ENCODE measurements at regions not wholly inside any gene's neighbourhood (a gene's known extent, or its start where the extent isn't known, plus 50 kb on each side); places are given as distances from the start of the nearest gene placed in this dataset.

DNA sequence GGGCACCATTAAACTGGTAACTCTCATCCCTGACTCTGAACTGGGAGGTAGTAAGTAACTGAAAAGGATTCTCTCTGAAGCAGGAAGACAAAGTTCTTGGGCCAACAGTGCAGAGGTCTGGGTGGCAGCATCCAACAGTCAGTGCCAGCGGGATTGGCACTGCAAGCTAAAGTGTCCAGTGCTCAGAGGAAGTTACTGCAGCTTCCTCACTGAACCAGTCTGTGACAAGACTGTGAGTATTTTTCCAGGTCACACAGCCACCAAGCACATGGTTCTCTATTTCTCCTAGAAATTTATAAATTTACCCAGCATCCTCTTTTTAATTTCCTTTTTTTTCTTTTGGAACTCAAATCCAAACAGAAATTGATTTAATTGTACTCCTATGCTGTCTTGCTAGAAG, 81.6 kb upstream of the FAR2 start:
- Histone ChIP-seq H3K4me1 (ENCODE audit: low read length) (no peaks in the 10 kb centered on the region), H3K27ac (ENCODE audit: low read length) (no peak overlapping the region), H3K79me2 (ENCODE audit: low read length) (no peaks in the 10 kb centered on the region), H3K36me3 (ENCODE audit: insufficient read depth, low read length) (no peaks in the 10 kb centered on the region), H3K9me2 (replicated peaks; ENCODE audit: insufficient read depth, low read length) (no peaks in the 10 kb centered on the region), H3K27me3 (ENCODE audit: low read length) (no peaks in the 10 kb centered on the region), H3K9ac (ENCODE audit: low read length) (no peak overlapping the region), H4K20me1 (ENCODE audit: insufficient read depth, low read depth, low read length) (no peaks in the 10 kb centered on the region), H3K4me3 (ENCODE audit: low read length) (no peak overlapping the region), H3K4me2 (ENCODE audit: low read depth, low read length, poor library complexity, severe bottlenecking) (no peak overlapping the region), H2AFZ (ENCODE audit: low read length) (no peak overlapping the region), H3K9me3 (ENCODE audit: low read length) (no peaks in the 10 kb centered on the region)
- DNase-seq, result no peak

DNA sequence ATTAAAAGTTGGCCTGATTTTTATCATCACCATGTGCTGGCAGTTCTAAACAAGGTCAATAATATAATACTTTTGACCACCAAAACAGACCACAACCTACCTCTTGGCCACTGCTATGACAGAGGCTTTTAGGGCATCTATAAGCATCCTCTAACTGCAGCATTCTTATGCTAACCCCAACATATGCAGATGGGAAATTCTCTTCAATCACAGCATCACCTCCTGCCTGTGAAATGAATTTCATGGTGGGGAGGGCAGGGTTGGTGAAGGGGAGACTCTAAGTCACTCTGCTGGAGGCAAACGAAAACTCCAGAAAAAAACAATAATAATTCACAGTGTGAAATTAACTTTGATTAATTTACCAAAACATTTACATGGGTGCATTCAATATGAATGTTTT, 78.8 kb upstream of the FAR2 start:
- H3K4me2 ChIP-seq (ENCODE audit: low read depth, low read length, poor library complexity, severe bottlenecking), result no peak overlapping the region
- no peak overlapping the region for H3K9ac ChIP-seq (ENCODE audit: low read length)
- H3K9me2 ChIP-seq (replicated peaks; ENCODE audit: insufficient read depth, low read length), result no peaks in the 10 kb centered on the region
- H3K9me3 ChIP-seq (ENCODE audit: low read length), result no peaks in the 10 kb centered on the region
- H3K4me1 ChIP-seq (ENCODE audit: low read length), result no peaks in the 10 kb centered on the region
- DNase-seq, result no peak
- H3K36me3 ChIP-seq (ENCODE audit: insufficient read depth, low read length), result no peaks in the 10 kb centered on the region
- H2AFZ ChIP-seq (ENCODE audit: low read length), result no peak overlapping the region
- no peaks in the 10 kb centered on the region for H3K79me2 ChIP-seq (ENCODE audit: low read length)
- H3K27ac ChIP-seq (ENCODE audit: low read length), result no peak overlapping the region
- no peaks in the 10 kb centered on the region for H3K27me3 ChIP-seq (ENCODE audit: low read length)
- H4K20me1 ChIP-seq (ENCODE audit: insufficient read depth, low read depth, low read length), result no peaks in the 10 kb centered on the region
- H3K4me3 ChIP-seq (ENCODE audit: low read length), result no peak overlapping the region

DNA sequence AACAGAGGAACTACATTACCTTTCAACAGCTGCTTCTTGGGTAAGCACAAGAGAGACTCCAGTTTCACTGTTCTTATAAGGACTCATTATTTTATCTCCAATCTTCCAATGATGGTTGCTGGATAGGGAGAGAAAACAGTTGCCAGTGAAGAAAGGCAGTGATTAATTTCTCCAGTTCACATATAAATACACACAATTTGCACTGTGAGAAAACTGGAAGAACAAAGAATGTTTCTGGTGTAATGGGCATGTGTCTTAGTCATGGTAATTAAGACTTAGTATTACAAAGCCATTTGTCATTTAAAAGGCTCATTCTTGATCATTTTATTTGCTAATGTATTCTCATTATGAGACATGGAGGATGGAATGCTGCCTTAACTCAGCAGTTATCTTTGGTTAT, 78.0 kb upstream of the FAR2 start:
- no peak overlapping the region for H3K4me3 ChIP-seq (ENCODE audit: low read length)
- no peak overlapping the region for H3K27ac ChIP-seq (ENCODE audit: low read length)
- H3K4me2 ChIP-seq (ENCODE audit: low read depth, low read length, poor library complexity, severe bottlenecking), result no peak overlapping the region
- DNase-seq, result no peak
- H3K27me3 ChIP-seq (ENCODE audit: low read length), result no peaks in the 10 kb centered on the region
- no peaks in the 10 kb centered on the region for H3K9me2 ChIP-seq (replicated peaks; ENCODE audit: insufficient read depth, low read length)
- H3K79me2 ChIP-seq (ENCODE audit: low read length), result no peaks in the 10 kb centered on the region
- no peak overlapping the region for H2AFZ ChIP-seq (ENCODE audit: low read length)
- H3K9me3 ChIP-seq (ENCODE audit: low read length), result no peaks in the 10 kb centered on the region
- H4K20me1 ChIP-seq (ENCODE audit: insufficient read depth, low read depth, low read length), result no peaks in the 10 kb centered on the region
- H3K4me1 ChIP-seq (ENCODE audit: low read length), result no peaks in the 10 kb centered on the region
- H3K9ac ChIP-seq (ENCODE audit: low read length), result no peak overlapping the region
- no peaks in the 10 kb centered on the region for H3K36me3 ChIP-seq (ENCODE audit: insufficient read depth, low read length)

DNA sequence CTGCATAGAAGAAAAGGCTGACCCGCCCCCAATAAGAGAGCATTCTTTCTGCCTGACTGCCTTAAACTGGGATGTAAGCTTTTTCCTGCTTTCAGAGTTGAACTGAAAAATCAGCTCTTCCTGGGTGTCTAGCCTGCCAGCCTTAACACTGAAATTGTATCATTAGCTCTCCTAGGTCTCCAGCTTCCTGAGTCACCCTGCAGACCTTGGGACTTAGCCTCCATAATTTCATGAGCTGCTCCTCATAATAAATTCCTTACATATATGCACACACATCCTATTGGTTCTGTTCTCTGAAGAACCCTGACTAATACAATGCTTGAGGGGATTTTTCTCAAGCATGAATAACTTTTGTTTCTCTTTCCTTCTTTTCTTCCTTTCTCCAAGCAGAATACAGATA, 76.4 kb upstream of the FAR2 start:
- Histone ChIP-seq H4K20me1 (ENCODE audit: insufficient read depth, low read depth, low read length) (no peaks in the 10 kb centered on the region), H3K27ac (ENCODE audit: low read length) (no peak overlapping the region), H3K4me3 (ENCODE audit: low read length) (no peak overlapping the region), H3K9me3 (ENCODE audit: low read length) (no peaks in the 10 kb centered on the region), H3K79me2 (ENCODE audit: low read length) (no peaks in the 10 kb centered on the region), H3K9me2 (replicated peaks; ENCODE audit: insufficient read depth, low read length) (no peaks in the 10 kb centered on the region), H3K36me3 (ENCODE audit: insufficient read depth, low read length) (no peaks in the 10 kb centered on the region), H3K27me3 (ENCODE audit: low read length) (no peaks in the 10 kb centered on the region), H3K4me1 (ENCODE audit: low read length) (no peaks in the 10 kb centered on the region), H3K4me2 (ENCODE audit: low read depth, low read length, poor library complexity, severe bottlenecking) (no peak overlapping the region), H3K9ac (ENCODE audit: low read length) (no peak overlapping the region), H2AFZ (ENCODE audit: low read length) (no peak overlapping the region)
- no peak for DNase-seq

DNA sequence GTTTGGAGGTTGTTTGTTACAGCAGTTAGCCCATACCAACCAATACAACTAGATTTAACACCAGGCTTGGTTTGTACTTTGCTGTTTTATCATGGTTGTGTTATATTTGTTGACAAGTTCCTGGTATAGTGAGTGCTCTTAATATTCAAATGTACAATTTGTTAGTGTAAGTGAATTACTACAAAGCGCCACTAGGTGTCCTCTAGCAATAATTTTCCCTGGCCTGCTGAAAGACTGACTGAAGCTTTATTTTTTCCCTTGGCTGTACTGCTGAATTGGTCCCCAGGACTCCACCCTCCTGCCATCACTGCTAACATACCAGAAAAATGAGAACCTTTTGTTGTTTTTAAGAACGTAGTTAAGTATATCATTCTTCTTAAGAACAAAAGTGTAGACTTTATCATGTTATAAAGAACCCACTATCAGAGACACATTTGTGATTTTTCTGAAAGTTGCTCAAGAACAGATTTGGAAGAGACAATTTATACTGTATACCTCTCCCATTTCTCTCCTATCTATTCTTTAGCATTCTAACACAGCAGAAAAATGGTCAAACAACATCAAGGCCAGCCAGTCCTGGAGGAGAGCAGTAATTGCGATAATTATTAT, 75.3 kb upstream of the FAR2 start:
- Histone ChIP-seq H3K27me3 (ENCODE audit: low read length) (no peaks in the 10 kb centered on the region), H4K20me1 (ENCODE audit: insufficient read depth, low read depth, low read length) (no peaks in the 10 kb centered on the region), H3K4me1 (ENCODE audit: low read length) (no peaks in the 10 kb centered on the region), H3K27ac (ENCODE audit: low read length) (no peak overlapping the region), H3K9me3 (ENCODE audit: low read length) (no peaks in the 10 kb centered on the region), H2AFZ (ENCODE audit: low read length) (no peak overlapping the region), H3K36me3 (ENCODE audit: insufficient read depth, low read length) (no peaks in the 10 kb centered on the region), H3K4me2 (ENCODE audit: low read depth, low read length, poor library complexity, severe bottlenecking) (no peak overlapping the region), H3K9me2 (replicated peaks; ENCODE audit: insufficient read depth, low read length) (no peaks in the 10 kb centered on the region), H3K9ac (ENCODE audit: low read length) (no peak overlapping the region), H3K4me3 (ENCODE audit: low read length) (no peak overlapping the region), H3K79me2 (ENCODE audit: low read length) (no peaks in the 10 kb centered on the region)
- DNase-seq, result peak; percentile 65

DNA sequence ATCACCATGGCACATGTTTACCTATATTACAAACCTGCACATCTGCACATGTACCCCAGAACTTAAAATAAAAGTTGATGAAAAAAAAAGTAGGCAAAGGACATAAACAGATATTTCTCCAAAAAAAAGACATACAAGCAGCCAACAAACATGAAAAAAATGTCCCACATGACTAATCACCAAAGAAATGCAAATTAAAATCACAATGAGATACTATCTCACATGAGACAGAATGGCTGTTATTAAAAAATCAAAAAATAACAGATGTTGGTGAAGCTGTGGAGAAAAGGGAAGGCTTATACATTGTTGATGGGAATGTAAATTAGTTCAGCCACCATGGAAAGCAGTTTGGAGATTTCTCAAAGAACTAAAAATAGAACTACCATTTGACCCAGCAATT, 68.0 kb upstream of the FAR2 start:
- no peak for DNase-seq
- H3K4me1 ChIP-seq (ENCODE audit: low read length), result no peaks in the 10 kb centered on the region
- no peaks in the 10 kb centered on the region for H3K27me3 ChIP-seq (ENCODE audit: low read length)
- H3K9ac ChIP-seq (ENCODE audit: low read length), result no peak overlapping the region
- no peaks in the 10 kb centered on the region for H4K20me1 ChIP-seq (ENCODE audit: insufficient read depth, low read depth, low read length)
- H2AFZ ChIP-seq (ENCODE audit: low read length), result no peak overlapping the region
- no peaks in the 10 kb centered on the region for H3K9me3 ChIP-seq (ENCODE audit: low read length)
- no peak overlapping the region for H3K4me3 ChIP-seq (ENCODE audit: low read length)
- no peaks in the 10 kb centered on the region for H3K36me3 ChIP-seq (ENCODE audit: insufficient read depth, low read length)
- no peaks in the 10 kb centered on the region for H3K79me2 ChIP-seq (ENCODE audit: low read length)
- no peak overlapping the region for H3K4me2 ChIP-seq (ENCODE audit: low read depth, low read length, poor library complexity, severe bottlenecking)
- no peaks in the 10 kb centered on the region for H3K9me2 ChIP-seq (replicated peaks; ENCODE audit: insufficient read depth, low read length)
- no peak overlapping the region for H3K27ac ChIP-seq (ENCODE audit: low read length)

DNA sequence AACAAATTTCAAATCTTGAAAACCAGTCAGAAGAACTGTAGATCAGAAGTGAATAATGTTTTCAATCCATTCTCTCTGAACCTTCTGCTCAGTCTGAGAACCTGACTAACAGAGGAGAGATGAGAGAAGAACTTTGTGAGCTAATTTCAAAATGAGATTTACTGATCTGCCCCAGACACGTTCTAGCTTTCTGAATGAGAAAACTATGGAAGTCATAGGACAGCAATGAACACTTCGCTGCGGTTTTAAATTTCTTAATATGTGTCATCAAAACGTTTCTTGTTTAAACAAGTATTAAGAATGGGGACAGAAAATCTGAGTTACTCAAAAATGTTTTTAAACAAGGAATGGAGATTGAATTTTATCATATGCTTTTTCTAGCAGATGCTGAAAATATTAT, 66.6 kb upstream of the FAR2 start:
- no peaks in the 10 kb centered on the region for H3K4me1 ChIP-seq (ENCODE audit: low read length)
- no peaks in the 10 kb centered on the region for H3K9me3 ChIP-seq (ENCODE audit: low read length)
- DNase-seq, result no peak
- H2AFZ ChIP-seq (ENCODE audit: low read length), result no peak overlapping the region
- H4K20me1 ChIP-seq (ENCODE audit: insufficient read depth, low read depth, low read length), result no peaks in the 10 kb centered on the region
- H3K9ac ChIP-seq (ENCODE audit: low read length), result no peak overlapping the region
- no peaks in the 10 kb centered on the region for H3K27me3 ChIP-seq (ENCODE audit: low read length)
- H3K27ac ChIP-seq (ENCODE audit: low read length), result no peak overlapping the region
- H3K79me2 ChIP-seq (ENCODE audit: low read length), result no peaks in the 10 kb centered on the region
- H3K36me3 ChIP-seq (ENCODE audit: insufficient read depth, low read length), result no peaks in the 10 kb centered on the region
- no peak overlapping the region for H3K4me2 ChIP-seq (ENCODE audit: low read depth, low read length, poor library complexity, severe bottlenecking)
- no peaks in the 10 kb centered on the region for H3K9me2 ChIP-seq (replicated peaks; ENCODE audit: insufficient read depth, low read length)
- no peak overlapping the region for H3K4me3 ChIP-seq (ENCODE audit: low read length)

DNA sequence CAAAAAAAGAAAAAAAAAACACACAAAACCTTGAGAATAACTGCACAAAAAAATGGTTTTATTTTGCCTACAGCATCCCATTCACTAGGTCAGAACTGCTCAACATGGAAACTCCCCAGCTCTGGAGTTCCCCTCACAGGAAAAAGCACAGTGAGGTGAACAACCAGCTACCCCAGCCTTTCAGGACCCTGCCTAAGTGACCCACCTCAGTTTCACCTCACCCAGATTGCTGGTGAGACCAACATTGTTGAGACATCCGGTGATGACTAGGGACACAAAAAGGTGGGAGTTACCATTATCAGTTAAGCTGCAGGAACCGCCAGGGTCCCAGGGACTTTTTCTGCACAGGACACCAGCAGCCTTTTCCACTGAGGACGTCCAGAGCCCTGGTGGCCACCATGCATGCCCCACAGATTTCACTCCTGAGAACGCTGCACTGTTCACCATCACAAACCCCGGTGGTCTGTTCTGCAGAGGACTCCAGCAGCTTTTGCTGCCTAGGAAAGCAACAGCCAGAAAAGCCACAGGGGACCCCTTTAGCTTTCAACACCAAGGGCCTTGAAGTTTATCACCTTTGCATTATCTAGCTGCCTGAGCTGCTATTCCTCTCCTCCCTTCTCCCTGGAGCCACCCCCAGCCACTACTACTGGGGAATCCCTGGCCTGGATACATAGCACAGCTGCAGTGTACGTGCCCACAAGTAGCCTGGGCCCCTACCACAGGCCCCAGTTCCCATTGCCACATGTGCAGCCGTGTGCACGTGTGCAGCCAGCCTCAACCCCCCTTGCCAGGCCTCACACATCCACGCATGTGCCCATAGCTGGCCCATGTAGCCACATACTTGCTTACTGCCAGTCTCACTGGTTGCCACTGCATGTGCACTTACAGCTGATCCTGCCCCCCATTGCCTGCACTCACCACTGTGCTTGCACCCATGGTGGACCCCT, 62.5 kb upstream of the FAR2 start:
- no peaks in the 10 kb centered on the region for H3K36me3 ChIP-seq (ENCODE audit: insufficient read depth, low read length)
- no peaks in the 10 kb centered on the region for H3K9me3 ChIP-seq (ENCODE audit: low read length)
- H3K79me2 ChIP-seq (ENCODE audit: low read length), result no peaks in the 10 kb centered on the region
- no peaks in the 10 kb centered on the region for H3K27me3 ChIP-seq (ENCODE audit: low read length)
- H4K20me1 ChIP-seq (ENCODE audit: insufficient read depth, low read depth, low read length), result no peaks in the 10 kb centered on the region
- no peak overlapping the region for H2AFZ ChIP-seq (ENCODE audit: low read length)
- no peak overlapping the region for H3K9ac ChIP-seq (ENCODE audit: low read length)
- H3K4me3 ChIP-seq (ENCODE audit: low read length), result no peak overlapping the region
- no peaks in the 10 kb centered on the region for H3K4me1 ChIP-seq (ENCODE audit: low read length)
- H3K27ac ChIP-seq (ENCODE audit: low read length), result no peak overlapping the region
- H3K9me2 ChIP-seq (replicated peaks; ENCODE audit: insufficient read depth, low read length), result no peaks in the 10 kb centered on the region
- H3K4me2 ChIP-seq (ENCODE audit: low read depth, low read length, poor library complexity, severe bottlenecking), result no peak overlapping the region
- DNase-seq, result no peak

Measured in Karpas-422 (cell line).